ELR (cell line): ENCODE measurements at regions not wholly inside any gene's neighbourhood (a gene's known extent, or its start where the extent isn't known, plus 50 kb on each side); places are given as distances from the start of the nearest gene placed in this dataset.
A peak's percentile ranks its signal among the peaks of the same experiment; 100 is the strongest.

ENCODE experiments used
- DNase-seq: peaks from one replicate; pipeline ENCODE4 v3.0.0-alpha.2; 2015; ENCODE audit warnings: low read depth

- DNase-seq, result no peak
Observed at GRCh38 chr3:182349051-182349450, 444.3 kb upstream of the ATP11B start.

DNA sequence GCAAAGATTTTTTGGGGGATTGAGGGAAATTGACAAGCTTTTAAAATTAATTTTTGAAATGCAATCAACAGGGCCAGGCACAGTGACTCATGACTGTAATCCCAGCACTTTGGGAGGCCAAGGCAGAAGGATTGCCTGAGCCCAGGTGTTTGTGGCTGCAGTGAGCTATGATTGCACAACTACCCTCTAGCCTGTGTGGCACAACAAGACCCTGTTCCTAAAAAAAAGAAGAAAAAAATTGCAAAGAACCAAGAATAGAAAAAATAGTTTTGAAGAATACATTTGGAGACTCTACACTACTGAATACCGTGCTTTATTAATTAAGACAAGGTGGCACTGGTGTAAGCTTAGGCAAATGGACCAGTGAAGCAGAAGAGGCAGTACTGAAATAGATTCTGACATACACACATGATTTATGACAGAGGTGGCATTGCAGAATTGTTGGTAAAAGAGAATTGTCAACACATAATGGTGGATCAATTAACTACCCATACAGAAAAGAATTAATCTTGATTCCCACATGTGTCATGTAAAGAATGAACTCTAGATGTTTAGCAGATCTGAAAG, 443.3 kb upstream of the ATP11B start:
- no peak for DNase-seq

- DNase-seq, result no peak
Observed at GRCh38 chr3:182357928-182358327, 435.4 kb upstream of the ATP11B start.

DNA sequence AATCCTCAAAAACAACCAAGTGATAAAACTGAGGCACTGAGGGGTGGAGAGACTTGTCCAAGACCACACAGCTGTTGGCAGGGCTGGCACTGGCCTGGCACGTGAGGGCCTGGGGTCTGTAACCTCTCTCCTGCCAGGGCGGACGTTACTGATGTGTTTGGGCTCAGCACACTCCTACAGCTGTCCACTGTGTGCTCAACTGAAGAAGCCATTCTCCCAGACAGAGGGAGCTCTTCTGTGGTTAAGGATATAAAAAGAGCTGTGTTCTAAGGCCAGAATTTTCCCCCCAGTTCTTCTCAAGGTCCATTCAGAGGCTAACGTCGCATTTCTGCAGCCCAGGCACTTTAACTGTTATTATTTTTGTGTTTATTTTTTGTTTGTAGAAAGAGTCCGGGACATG, 429.0 kb upstream of the ATP11B start:
- no peak for DNase-seq

DNA sequence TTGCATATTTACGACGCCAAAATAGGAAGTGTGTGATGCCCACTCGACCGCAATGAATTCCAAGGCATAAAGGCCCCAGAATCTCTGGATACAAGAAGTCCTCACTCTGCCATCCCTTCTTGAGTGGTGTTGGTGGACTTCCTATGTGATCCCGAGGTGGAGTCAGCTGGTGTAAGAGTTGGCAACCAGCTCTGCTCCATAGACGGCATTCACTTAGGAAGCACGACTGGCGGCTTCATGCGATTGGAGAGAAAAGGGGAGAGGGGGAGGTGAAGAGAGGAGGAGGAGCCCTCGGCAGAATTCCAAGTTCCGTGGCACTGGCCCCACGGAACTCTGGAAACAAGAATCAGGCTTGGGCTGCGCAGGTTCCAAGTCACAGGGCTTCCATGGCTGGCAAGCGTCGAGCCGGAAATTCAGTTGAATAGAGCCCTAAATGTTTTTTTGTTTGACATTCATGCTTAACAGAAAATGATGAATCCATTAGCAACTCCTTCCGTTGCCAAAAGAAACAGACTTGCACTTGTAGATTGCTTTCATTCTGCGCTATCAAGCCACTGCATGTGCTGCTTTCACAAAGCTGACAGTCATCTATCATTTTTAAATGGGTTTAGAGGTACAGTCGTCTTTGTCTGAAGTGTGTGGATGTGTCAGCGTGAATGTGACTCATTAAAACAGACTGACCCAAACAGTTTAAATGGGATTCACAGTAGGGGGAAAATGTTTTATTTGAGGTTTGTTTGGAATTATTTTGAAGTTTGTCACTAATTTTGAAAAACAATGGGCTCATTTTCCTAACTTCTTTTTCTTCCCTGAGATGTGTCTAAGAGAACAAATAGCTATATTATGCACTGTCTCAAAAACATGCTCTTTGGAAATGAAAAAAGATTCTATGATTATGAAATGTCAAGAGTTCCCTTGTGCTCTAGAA, 428.3 kb upstream of the ATP11B start:
- DNase-seq, result no peak

- no peak for DNase-seq
Observed at GRCh38 chr3:182366746-182367145, 426.6 kb upstream of the ATP11B start.

- DNase-seq, result no peak
Observed at GRCh38 chr3:182369861-182370260, 423.4 kb upstream of the ATP11B start.

DNA sequence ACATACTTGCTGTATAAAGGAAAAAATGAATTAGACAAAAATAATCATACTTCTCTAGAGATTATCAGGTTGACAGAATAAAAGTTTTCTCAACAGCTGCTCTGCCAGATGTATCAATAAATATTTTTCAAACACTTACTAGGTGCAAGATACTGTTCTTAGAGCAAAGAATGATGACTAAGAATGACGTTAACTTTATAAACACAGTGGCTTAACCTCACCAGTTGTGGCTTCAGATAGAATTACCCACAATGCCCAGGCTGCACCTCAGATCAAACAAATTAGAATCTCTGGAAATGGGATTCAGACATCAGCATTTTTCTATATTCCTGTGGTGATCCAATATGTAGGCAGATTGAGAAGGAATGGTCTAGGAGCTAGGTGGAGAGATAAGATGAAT, 422.4 kb upstream of the ATP11B start:
- peak; percentile 20 for DNase-seq

DNA sequence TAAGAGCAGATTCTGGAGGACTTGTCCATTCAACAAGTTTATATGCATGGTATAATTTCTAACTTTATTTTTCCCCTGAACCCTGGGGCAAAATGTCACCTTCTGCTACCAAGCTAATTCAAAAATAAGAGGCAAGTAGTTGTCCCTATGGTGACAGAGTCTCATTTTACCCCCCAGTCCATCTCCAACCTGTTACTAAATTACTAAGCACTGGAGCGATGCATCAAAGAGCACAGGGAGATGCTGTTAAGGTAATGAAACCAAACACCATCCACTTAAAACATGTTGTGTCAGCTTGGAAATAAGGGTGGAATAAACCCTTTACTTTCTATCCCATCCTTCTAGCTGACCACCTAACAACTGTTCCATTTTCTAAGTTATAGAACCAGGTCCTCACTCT, 417.4 kb upstream of the ATP11B start:
- no peak for DNase-seq

GRCh38 chr3:182382112-182382857, 411.0 kb upstream of the ATP11B start:
- no peak for DNase-seq

DNA sequence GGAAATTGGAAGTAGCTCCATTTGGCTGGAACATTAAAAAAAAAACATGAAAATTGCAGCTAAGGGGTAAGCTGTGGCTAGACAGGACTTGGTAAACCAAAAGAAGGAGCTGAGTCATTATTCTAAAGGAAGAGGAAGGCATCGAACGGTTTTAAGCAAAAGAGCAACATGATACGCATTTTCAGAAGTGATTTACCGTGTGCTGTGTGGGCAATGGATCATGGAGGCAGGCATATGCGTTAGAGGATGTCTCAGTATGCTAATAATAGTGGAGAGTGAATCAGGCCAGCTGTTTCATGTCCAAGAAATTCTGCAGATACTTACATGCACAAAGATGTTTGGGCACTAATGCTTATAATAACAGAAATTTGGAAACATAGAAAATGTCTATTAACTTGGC, 409.1 kb upstream of the ATP11B start:
- no peak for DNase-seq

DNA sequence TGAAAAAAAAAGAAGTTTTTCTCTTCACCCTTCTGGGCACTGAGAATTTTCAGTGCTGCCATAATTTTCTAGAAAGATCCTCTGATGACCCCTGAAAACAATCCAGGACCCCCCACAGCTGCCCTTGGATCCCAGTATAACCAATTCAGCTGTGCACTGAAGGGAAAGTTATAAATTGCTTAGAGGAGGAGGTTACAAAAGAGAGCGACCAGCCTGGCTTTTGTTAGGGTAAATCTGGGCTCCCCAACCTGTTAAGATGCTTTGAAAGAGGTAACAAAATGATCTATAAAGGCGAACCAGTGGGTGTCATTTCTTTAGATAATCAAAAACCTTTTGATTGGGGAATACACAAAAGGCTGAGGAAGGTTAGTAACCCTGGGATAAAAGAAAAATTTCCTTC, 407.9 kb upstream of the ATP11B start:
- DNase-seq, result no peak

DNA sequence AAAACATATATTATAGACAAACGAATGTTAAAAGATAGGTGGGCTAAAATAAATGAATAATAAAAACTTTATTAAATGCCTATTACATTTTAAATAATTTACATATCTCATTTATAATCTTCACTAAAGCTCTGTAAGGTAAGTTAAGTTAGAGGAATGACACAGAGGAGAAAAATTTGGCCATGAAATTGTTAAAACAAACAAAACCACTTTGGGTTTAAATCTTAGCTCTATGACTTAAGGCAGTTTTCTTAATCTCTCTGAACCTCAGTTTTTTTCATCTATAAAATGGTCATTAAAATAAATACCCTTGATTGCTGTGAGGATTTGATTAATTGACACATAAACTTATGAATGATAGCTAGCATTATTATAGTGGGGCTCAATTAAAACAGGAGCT, 404.8 kb upstream of the ATP11B start:
- DNase-seq, result no peak

DNA sequence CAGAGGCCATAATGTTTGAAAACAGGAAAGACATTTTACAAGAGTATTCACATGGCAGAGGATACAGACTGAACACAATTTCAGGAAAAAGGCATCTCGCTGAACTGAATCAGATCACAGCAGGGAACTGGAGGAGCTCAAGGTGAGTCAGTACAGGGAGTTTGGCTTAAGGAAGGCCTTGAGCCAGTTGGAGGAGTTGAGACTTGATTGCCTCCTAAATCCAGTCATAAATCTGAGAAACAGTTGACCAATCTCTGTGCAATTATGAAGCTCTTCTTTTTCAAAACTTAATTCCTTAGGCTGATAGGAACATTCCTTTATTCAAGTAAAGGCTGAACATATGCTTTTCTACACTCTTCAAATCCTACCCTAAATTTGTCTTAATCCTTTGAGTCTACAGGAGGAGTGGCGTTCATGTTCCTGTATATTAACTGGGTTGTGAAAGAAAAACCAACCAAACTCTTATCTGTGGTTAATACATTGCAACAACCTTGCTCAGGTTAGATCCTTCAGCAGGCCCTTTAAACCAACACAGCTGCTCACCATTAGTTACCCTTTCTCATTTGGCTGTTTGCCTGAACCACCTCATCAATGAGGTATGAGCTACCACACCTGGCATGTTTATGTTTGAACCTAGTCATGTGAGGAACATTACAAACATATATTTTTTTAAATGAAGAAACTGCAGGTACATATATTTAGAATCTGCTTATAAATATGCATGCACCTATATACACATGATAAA, 404.1 kb upstream of the ATP11B start:
- DNase-seq, result no peak

DNA sequence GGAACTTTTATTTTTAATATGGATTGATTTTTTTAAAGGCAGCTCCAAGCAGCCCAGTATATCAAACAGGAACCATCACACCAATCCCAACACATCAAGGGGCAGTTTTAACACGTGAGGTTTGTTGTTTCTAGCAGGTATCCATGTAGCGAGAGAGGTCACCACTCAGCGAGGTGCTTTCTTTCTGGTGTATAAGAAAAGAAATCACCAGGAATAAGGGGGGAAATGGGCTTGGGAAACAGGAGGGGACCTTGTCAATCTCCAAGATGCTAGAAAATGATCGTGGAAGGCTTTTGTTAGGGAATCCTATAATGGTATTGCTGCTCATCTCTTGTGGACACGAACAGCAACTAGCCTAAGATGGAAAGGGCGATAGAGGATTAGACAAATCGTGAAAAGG, 402.9 kb upstream of the ATP11B start:
- no peak for DNase-seq

DNA sequence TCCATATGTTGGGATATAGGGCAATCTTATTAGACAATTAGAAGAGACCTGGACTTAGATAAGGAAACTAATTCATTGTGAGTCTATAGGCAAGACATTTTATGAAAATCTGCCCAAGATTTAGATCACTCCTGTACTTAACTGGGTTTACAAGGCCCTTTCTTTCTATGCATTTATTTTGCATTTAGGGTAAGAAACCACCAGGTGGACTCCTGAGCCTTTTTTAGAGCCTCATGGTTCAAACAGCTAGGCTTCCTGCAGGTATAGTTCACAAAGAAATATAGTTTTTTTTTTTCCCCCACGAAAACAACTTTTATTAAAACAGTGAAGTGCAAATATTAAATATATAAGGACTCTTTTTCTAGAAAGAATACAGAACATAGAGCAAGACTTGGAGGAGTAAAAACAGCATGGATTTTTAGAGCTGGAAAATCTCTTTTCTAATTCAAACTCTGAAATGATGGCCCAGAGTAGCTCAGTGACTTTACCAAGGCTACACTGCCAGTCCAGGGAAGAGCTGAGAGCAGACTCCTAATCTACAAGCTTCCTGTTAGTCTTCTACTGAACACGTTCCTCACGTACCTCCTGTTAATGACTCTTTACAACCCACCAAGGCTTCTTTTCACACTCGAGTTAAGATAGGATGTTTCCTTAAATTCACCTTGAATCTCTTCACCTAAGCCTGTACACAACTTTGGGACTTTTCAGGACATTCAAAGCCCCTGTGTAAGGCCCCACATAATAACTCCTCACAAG, 400.9 kb upstream of the ATP11B start:
- DNase-seq, result no peak

DNA sequence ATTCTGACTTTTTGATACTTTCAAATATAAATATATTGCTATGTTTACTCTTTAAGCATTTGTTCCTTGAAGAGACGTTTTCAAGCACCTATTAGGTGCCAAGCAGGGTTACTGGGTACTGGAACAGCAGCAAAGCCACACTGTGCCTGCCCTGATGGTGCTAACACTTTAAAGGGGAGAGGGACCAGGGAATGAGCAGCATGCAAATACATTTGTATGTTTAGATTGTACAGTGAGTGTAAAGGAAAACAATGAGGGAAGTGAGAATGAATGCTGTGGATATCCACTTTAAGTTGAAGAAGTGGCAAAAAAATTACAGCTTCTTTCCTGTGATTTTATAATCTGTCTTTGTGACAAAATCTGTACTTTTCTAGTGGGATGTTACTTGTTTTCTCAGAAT, 400.2 kb upstream of the ATP11B start:
- DNase-seq, result no peak

DNA sequence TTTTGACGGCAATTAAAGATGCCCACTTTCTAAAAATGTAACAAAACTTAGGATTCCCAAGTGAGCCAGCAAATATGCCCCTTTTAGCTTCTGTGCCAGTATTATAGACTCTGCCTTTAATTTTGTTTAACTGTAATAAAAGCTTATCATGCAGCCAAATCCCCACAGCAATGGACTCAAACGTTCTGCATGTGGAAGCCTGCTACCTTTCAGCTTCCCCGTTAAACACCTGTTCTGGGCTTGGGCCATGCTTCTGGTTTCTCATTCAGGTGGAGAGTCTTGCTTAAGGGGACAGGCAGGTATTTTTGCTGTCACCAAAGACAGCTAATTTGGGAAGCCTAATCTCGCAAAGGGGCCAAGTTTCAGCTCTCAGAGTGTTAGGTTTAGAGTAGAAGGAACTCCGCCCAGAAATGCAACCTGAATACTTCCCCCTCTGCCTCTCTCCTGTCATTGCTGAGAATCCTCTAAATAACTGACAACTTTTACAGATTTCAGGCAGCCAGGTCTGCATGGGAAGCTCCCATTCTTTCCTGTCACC, 399.4 kb upstream of the ATP11B start:
- DNase-seq, result no peak

GRCh38 chr3:182397164-182397563, 396.1 kb upstream of the ATP11B start:
- DNase-seq, result no peak

DNA sequence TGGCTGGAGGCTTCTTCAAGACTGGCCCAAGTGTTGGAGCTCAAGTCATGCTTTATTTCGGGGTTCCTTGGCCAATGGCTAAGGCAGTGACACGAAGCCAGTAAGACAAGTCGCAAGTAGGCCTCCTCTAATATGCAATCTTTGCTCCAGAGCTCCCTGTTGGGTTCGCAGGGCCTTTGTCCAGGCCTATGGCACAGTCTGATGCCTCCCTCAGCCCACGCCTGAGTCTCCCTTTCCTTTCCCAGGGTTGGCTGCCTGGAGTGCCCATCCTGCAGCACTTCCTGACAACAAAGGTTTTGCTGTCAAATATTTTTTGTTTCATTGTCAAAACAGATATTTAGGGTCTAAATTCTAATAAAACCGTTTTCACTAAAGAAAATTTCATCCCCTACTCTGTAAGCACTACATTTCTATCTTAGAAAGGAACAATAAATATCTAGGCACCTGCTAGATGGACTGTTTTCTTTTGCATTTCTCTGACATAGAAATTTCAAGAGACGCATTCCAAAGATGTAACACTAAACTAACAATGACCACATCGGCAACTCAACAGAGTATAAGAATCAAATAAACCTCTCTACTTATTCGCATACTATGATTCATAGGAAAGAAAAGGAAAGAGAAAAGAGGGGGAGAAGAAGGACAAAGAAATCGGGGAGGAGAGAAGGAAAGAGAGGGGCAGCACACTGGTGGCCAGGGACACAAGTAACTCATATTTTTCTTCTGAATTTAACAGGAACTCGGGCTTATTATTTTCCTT, 393.1 kb upstream of the ATP11B start:
- DNase-seq, result no peak

- no peak for DNase-seq
Observed at GRCh38 chr3:182400838-182401237, 392.5 kb upstream of the ATP11B start.
